Mesenchymal stem cell (in vitro differentiated cells and primary cell): ENCODE measurements at regions not wholly inside any gene's neighbourhood (a gene's known extent, or its start where the extent isn't known, plus 50 kb on each side); places are given as distances from the start of the nearest gene placed in this dataset.

ENCODE experiments used
- DNase-seq: peaks from one replicate; pipeline ENCODE4 v3.0.0-alpha.2; 2013
- H2AFZ ChIP-seq: one replicate; pipeline ENCODE4 v1.6.1; 2013; ENCODE audit warnings: low read depth, mild to moderate bottlenecking, control low read depth, inconsistent platforms, low read length, moderate library complexity
- H2AK5ac ChIP-seq: 2 replicates; pipeline ENCODE4 v1.6.1; 2013; ENCODE audit warnings: low read length, moderate library complexity, mild to moderate bottlenecking, inconsistent platforms; ENCODE audit not compliant: severe bottlenecking
- H2BK120ac ChIP-seq: one replicate; pipeline ENCODE4 v1.6.1; 2013; ENCODE audit warnings: low read depth, mild to moderate bottlenecking, inconsistent platforms, low read length, moderate library complexity
- H2BK12ac ChIP-seq, 2 experiments: one replicate each; pipeline ENCODE4 v1.6.1; 2013; ENCODE audit warnings: inconsistent platforms in 2 of 2, low read length in 2 of 2, mild to moderate bottlenecking in 2 of 2, moderate library complexity in 2 of 2, control low read depth in 1 of 2
- H2BK15ac ChIP-seq: one replicate; pipeline ENCODE4 v1.6.1; 2013; ENCODE audit warnings: mild to moderate bottlenecking, low read depth, inconsistent platforms; ENCODE audit not compliant: poor library complexity, severe bottlenecking
- H2BK5ac ChIP-seq: 2 replicates; pipeline ENCODE4 v1.6.1; 2013; ENCODE audit warnings: low read depth, mild to moderate bottlenecking, low read length, control low read depth, inconsistent platforms; ENCODE audit not compliant: poor library complexity, severe bottlenecking
- H3K14ac ChIP-seq, 2 experiments: one replicate each; pipeline ENCODE4 v1.6.1; 2013; ENCODE audit warnings: inconsistent platforms in 2 of 2, low read length in 2 of 2, control low read depth in 1 of 2, mild to moderate bottlenecking in 1 of 2, moderate library complexity in 1 of 2
- H3K18ac ChIP-seq, 2 experiments: one replicate each; pipeline ENCODE4 v1.6.1; 2013; ENCODE audit warnings: inconsistent platforms in 2 of 2, low read length in 2 of 2, control low read depth in 1 of 2, low read depth in 1 of 2, mild to moderate bottlenecking in 1 of 2
- H3K23ac ChIP-seq, 2 experiments: one replicate each; pipeline ENCODE4 v1.6.1; 2013; ENCODE audit warnings: inconsistent platforms in 2 of 2, low read length in 2 of 2, mild to moderate bottlenecking in 2 of 2, moderate library complexity in 2 of 2, control low read depth in 1 of 2
- H3K27ac ChIP-seq: 2 replicates; pipeline ENCODE4 v1.5.1; 2013; ENCODE audit warnings: mild to moderate bottlenecking, moderate library complexity, low read length, control low read depth, inconsistent platforms; ENCODE audit not compliant: poor library complexity, severe bottlenecking
- H3K27me3 ChIP-seq, 2 experiments: 2 replicates each; pipeline versions ENCODE4 v1.6.1 to v1.7.0; 2013; ENCODE audit warnings: low read length in 2 of 2, mild to moderate bottlenecking in 2 of 2, moderate library complexity in 2 of 2, control low read depth in 1 of 2, inconsistent platforms in 1 of 2; ENCODE audit not compliant: control insufficient read depth in 1 of 2, insufficient read depth in 1 of 2
- H3K36me3 ChIP-seq, 2 experiments: 2 replicates each; pipeline versions ENCODE4 v1.6.1 to v1.7.0; 2013; ENCODE audit warnings: low read length in 2 of 2, control low read depth in 1 of 2, inconsistent platforms in 1 of 2, low read depth in 1 of 2, mild to moderate bottlenecking in 1 of 2; ENCODE audit not compliant: insufficient read depth in 2 of 2, control insufficient read depth in 1 of 2
- H3K4ac ChIP-seq, 2 experiments: one replicate each; pipeline ENCODE4 v1.6.1; 2013; ENCODE audit warnings: inconsistent platforms in 2 of 2, low read length in 2 of 2, mild to moderate bottlenecking in 2 of 2, moderate library complexity in 2 of 2, control low read depth in 1 of 2, low read depth in 1 of 2
- H3K4me1 ChIP-seq: 2 replicates; pipeline ENCODE4 v1.6.1; 2013; ENCODE audit warnings: low read depth, low read length, control low read depth; ENCODE audit not compliant: control insufficient read depth, insufficient read depth
- H3K4me2 ChIP-seq: 2 replicates; pipeline ENCODE4 v1.6.1; 2013; ENCODE audit warnings: low read length, mild to moderate bottlenecking, inconsistent platforms; ENCODE audit not compliant: poor library complexity, severe bottlenecking
- H3K4me3 ChIP-seq, 2 experiments: 2 replicates each; pipeline versions ENCODE4 v1.5.1 to v1.7.0; 2013; ENCODE audit warnings: low read length in 2 of 2, mild to moderate bottlenecking in 2 of 2, control low read depth in 1 of 2, low read depth in 1 of 2; ENCODE audit not compliant: insufficient read depth in 1 of 2
- H3K79me1 ChIP-seq: replicated peaks from 2 replicates; pipeline ENCODE4 v1.6.1; 2013; ENCODE audit warnings: mild to moderate bottlenecking, control low read depth, low read length, inconsistent platforms; ENCODE audit not compliant: poor library complexity, severe bottlenecking
- H3K9ac ChIP-seq: 2 replicates; pipeline ENCODE4 v1.7.0; 2013; ENCODE audit warnings: mild to moderate bottlenecking, low read length, moderate library complexity
- H3K9me3 ChIP-seq: 2 replicates; pipeline ENCODE4 v1.7.0; 2013; ENCODE audit warnings: mild to moderate bottlenecking, low read length; ENCODE audit not compliant: control insufficient read depth
- H4K8ac ChIP-seq: one replicate; pipeline ENCODE4 v1.6.1; 2013; ENCODE audit warnings: inconsistent platforms, mild to moderate bottlenecking, low read length, moderate library complexity
- H4K91ac ChIP-seq: one replicate; pipeline ENCODE4 v1.6.1; 2013; ENCODE audit warnings: mild to moderate bottlenecking, low read length, inconsistent platforms
- WGBS: methylation state at CpG from one replicate; pipeline ENCODE4 v1.1.7; 2013; ENCODE audit warnings: mixed read lengths; 5-methylcytosine and 5-hydroxymethylcytosine counted together

GRCh38 chr4:111812114-111812513, 333.1 kb upstream of the FAM241A start:
- Histone ChIP-seq H3K36me3 (no peaks in the 10 kb centered on the region), H3K27me3 (peaks cover 0 to 25% of the 10 kb centered on the region in 2 experiments), H3K4me1 (no peaks in the 10 kb centered on the region), H3K4ac (no peak overlapping the region), H4K91ac (no peak overlapping the region), H2BK15ac (no peak overlapping the region), H2AK5ac (no peak overlapping the region), H2BK5ac (no peak overlapping the region), H3K27ac (no peak overlapping the region), H2BK12ac (no peak overlapping the region), H2AFZ (no peak overlapping the region), H2BK120ac (no peak overlapping the region), H3K14ac (no peak overlapping the region), H3K4me3 (no peak overlapping the region), H3K23ac (no peak overlapping the region), H3K9me3 (peaks cover under 1% of the 10 kb centered on the region), H3K79me1 (no peaks in the 10 kb centered on the region), H3K18ac (no peak overlapping the region), H4K8ac (no peak overlapping the region), H3K9ac (no peak overlapping the region), H3K4me2 (no peak overlapping the region)
- DNase-seq = no peak
- WGBS = 100% methylated on average over 2 of the region's 3 CpGs

DNA sequence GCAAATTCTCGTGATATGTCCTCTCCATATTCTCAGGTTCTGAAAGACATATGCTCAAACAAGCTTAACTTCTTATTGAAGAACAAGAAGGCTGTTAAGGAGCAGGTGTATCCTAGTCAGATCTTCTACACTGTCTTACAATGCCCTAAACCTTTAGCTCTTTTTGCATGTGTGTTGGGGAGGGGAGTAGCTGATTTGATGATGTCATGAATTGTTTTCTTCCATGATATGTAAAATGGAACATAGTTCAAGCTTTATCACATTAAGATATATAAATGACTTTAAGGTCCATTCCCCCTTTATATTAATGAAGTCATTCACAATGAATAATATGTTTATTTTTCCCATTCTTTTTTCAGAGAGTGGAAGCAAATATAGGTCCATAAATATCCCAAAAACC, 332.5 kb upstream of the FAM241A start:
- Histone ChIP-seq H3K4me3 (no peak overlapping the region), H3K4me1 (no peaks in the 10 kb centered on the region), H3K9me3 (peaks cover 6% of the 10 kb centered on the region), H2BK12ac (no peak overlapping the region), H3K79me1 (no peaks in the 10 kb centered on the region), H2AK5ac (no peak overlapping the region), H2AFZ (no peak overlapping the region), H3K4ac (no peak overlapping the region), H3K27me3 (peaks cover 0 to 18% of the 10 kb centered on the region in 2 experiments), H3K9ac (no peak overlapping the region), H3K36me3 (no peaks in the 10 kb centered on the region), H2BK15ac (no peak overlapping the region), H3K14ac (no peak overlapping the region), H3K23ac (no peak overlapping the region), H3K18ac (no peak overlapping the region), H3K4me2 (no peak overlapping the region), H4K91ac (no peak overlapping the region), H2BK120ac (no peak overlapping the region), H2BK5ac (no peak overlapping the region), H3K27ac (no peak overlapping the region), H4K8ac (no peak overlapping the region)
- no CpG with 5 or more reads among the region's 1 CpG for WGBS
- DNase-seq = no peak

DNA sequence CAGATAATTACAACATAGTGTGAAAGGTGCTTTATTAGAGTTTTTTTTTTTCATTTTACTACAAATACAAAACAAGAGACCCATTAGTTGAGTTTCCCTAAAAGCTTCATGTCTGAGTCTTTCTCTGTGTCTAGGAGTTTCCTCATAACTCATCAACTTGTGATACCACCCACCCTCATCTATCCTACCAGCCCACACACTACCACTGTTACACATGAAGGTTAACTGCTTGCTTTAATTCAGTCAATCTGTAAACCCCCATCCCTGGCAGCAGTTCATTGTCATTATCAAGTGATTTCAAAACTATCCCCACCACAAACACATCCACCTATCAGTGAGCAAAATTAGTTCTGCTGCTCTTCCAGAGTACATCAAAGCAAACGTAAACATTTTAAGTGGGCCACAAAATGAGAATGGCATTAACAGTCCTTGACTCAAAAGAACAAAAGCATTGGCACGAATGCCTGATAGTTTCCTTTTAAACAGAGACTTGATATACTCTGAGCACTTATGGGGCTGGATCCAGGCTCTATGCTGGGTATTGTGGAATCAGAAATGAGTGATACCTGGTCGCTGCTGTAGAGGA, 331.6 kb upstream of the FAM241A start:
- Histone ChIP-seq H2BK12ac (no peak overlapping the region), H3K14ac (no peak overlapping the region), H3K4me1 (no peaks in the 10 kb centered on the region), H3K9me3 (peaks cover 13% of the 10 kb centered on the region), H4K8ac (no peak overlapping the region), H3K4me2 (no peak overlapping the region), H2AK5ac (no peak overlapping the region), H3K79me1 (no peaks in the 10 kb centered on the region), H2BK5ac (no peak overlapping the region), H2BK15ac (no peak overlapping the region), H3K18ac (no peak overlapping the region), H3K9ac (no peak overlapping the region), H3K36me3 (no peaks in the 10 kb centered on the region), H2BK120ac (no peak overlapping the region), H3K27ac (no peak overlapping the region), H4K91ac (no peak overlapping the region), H2AFZ (no peak overlapping the region), H3K27me3 (peaks cover 0 to 10% of the 10 kb centered on the region in 2 experiments), H3K4me3 (no peak overlapping the region), H3K23ac (no peak overlapping the region), H3K4ac (no peak overlapping the region)
- DNase-seq = peak; percentile 9
- WGBS = 34% methylated on average over 2 of the region's 3 CpGs

DNA sequence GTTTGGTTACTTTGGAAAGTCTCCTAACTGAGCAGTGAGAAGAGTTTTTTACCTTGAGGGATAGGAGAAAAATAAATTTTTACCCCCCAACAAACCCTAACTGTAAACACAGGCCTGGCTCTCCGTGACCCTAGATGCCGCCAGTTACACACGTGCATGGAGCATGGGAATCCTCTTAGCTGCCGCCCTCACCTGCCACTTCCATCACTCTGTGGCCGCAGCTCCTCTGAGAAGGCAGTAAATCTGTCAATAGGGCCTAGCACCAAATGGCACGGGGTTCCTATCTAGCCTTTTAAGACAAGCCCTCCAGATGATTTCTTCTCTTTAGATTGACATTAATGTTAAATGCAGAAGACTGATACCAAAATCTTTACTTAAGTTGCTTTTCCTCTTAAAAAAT, 330.3 kb upstream of the FAM241A start:
- 86% methylated on average over 5 of the region's 6 CpGs for WGBS
- H3K4me2 ChIP-seq = no peak overlapping the region

More for the DNA sequence above, 330.3 kb upstream of the FAM241A start:
- peaks cover 17% of the 10 kb centered on the region for H3K9me3 ChIP-seq
- no peak overlapping the region for H3K14ac ChIP-seq
- no peak overlapping the region for H3K27ac ChIP-seq
- H2BK5ac ChIP-seq = no peak overlapping the region
- H3K4ac ChIP-seq = no peak overlapping the region
- no peak overlapping the region for H2BK12ac ChIP-seq
- no peak overlapping the region for H3K18ac ChIP-seq
- DNase-seq = no peak
- no peak overlapping the region for H3K23ac ChIP-seq
- no peak overlapping the region for H3K4me3 ChIP-seq
- H3K9ac ChIP-seq = no peak overlapping the region
- H3K36me3 ChIP-seq = no peaks in the 10 kb centered on the region
- no peak overlapping the region for H2BK15ac ChIP-seq
- no peak overlapping the region for H4K91ac ChIP-seq
- H2BK120ac ChIP-seq = no peak overlapping the region
- no peak overlapping the region for H2AFZ ChIP-seq
- H2AK5ac ChIP-seq = no peak overlapping the region
- no peaks in the 10 kb centered on the region for H3K79me1 ChIP-seq
- H3K27me3 ChIP-seq = no peaks in the 10 kb centered on the region
- no peaks in the 10 kb centered on the region for H3K4me1 ChIP-seq
- no peak overlapping the region for H4K8ac ChIP-seq
